Sigmoid colon (tissue), 6 donors: ENCODE measurements at regions not wholly inside any gene's neighbourhood (a gene's known extent, or its start where the extent isn't known, plus 50 kb on each side); places are given as distances from the start of the nearest gene placed in this dataset.

Experiments
- DNase-seq: peaks from one replicate; pipeline ENCODE4 v3.0.0-alpha.2; 2019
- H3K27ac ChIP-seq, 4 donors: fragments of 200-600 bp; sonication (generic); one replicate each; pipeline ENCODE4 v1.5.1; 2016 to 2019; ENCODE audit warnings: mild to moderate bottlenecking in 1 of 4
- H3K27me3 ChIP-seq, 3 donors: fragments of 200-600 bp; sonication (generic); one replicate each; pipeline ENCODE4 v1.5.1; 2019; ENCODE audit warnings: mild to moderate bottlenecking in 1 of 3
- H3K36me3 ChIP-seq, 4 donors: fragments of 200-600 bp; sonication (generic); one replicate each; pipeline ENCODE4 v1.5.1; 2016 to 2019
- H3K4me1 ChIP-seq, 4 donors: fragments of 200-600 bp; sonication (generic); one replicate each; pipeline ENCODE4 v1.5.1; 2017 to 2019
- H3K4me3 ChIP-seq, 4 donors: fragments of 200-600 bp; sonication (generic); one replicate each; pipeline ENCODE4 v1.5.1; 2017 to 2019; ENCODE audit warnings: mild to moderate bottlenecking in 2 of 4, moderate library complexity in 1 of 4
- H3K9me3 ChIP-seq, 4 donors: fragments of 200-600 bp in 3 of 4; sonication (generic) in 3 of 4; one replicate each; pipeline versions ENCODE4 v1.5.1 to v1.6.1; 2013 to 2019
- EP300 ChIP-seq, 4 donors: sonication (generic); formaldehyde crosslinking; IDR thresholded peaks; one replicate each; pipeline ENCODE4 v1.6.1; 2017; ENCODE audit warnings: antibody characterized with exemption in 4 of 4
- POLR2A ChIP-seq, 2 donors: fragments of 450-650 bp; IDR thresholded peaks; one replicate each; pipeline ENCODE4 v1.6.1; 2016; ENCODE audit warnings: antibody characterized with exemption in 2 of 2, mild to moderate bottlenecking in 2 of 2, moderate library complexity in 2 of 2
- POLR2AphosphoS5 ChIP-seq, 4 donors: sonication (generic); formaldehyde crosslinking; IDR thresholded peaks; one replicate each; pipeline ENCODE4 v1.6.1; 2017; ENCODE audit warnings: antibody characterized with exemption in 4 of 4
- WGBS, 2 donors: extraction: QIAGEN DNeasy Blood & Tissue Kit; methylation state at CpG; one replicate each; pipeline ENCODE4 v1.1.7; 2013; 5-methylcytosine and 5-hydroxymethylcytosine counted together
- intact Hi-C: fragments of 100-400 bp; cut with DNase I; formaldehyde crosslinking; loops from one replicate; pipeline ENCODE4 v1.15.1; 2023
- TF ChIP-seq, protein P1 (sequence below), 4 experiments: fragments of 450-650 bp in 3 of 4; fragments of 200-600 bp in 1 of 4; IDR thresholded peaks; one replicate each; pipeline ENCODE4 v1.5.1; 2016 to 2019; ENCODE audit warnings: antibody characterized with exemption in 4 of 4, mild to moderate bottlenecking in 3 of 4, moderate library complexity in 2 of 4
- donor health status: healthy with polysubstance abuse.
- donor health status: healthy.

DNA sequence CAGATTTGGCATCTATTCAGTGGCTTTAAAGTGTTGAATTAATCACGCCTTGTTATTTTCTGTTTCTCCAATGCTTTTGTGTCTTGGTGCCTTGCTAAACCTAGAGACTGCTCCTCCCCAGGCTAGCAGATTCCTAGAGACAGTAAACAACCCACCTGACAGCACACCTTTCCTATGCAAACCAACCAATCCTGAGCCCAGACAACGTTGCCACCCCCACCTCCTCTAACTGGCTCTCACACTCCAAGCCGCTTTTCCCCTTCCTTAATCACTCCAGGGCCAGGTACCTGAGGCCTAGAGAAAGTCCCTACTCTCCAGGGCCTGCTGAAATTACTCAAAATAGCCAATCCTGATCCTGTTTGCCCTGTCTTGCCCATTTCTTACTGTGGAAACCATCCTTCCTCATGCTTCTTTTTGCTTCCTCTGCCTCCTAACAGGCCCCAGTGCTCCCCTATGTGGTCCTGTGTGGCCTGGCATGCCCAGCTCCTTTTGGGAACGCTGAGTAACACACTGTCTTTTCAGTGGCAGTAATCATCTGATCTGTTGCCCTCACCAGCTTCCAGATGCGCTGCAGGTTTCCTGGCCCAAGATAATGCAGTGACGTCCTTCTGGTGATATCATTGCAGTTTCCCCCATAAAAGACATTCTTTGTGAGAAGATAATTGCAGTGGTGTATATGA is 53.4 kb downstream of the GAS1 start:
- Histone ChIP-seq H3K27me3 (no peaks in the 10 kb centered on the region), H3K4me3 (no peak overlapping the region), H3K27ac (no peak overlapping the region), H3K4me1 (no peaks in the 10 kb centered on the region), H3K9me3 (no peaks in the 10 kb centered on the region), H3K36me3 (no peaks in the 10 kb centered on the region)
- DNase-seq, result no peak
- intact Hi-C loops, result no loop called here
- WGBS, 2 donors, result 63 to 79% methylated on average over 6 of the region's 6 CpGs
- TF ChIP-seq EP300 (IDR thresholded peaks at IDR 0.05), result no peak
- TF ChIP-seq POLR2AphosphoS5 (IDR thresholded peaks at IDR 0.05), result no peak
- TF ChIP-seq, protein P1, sequence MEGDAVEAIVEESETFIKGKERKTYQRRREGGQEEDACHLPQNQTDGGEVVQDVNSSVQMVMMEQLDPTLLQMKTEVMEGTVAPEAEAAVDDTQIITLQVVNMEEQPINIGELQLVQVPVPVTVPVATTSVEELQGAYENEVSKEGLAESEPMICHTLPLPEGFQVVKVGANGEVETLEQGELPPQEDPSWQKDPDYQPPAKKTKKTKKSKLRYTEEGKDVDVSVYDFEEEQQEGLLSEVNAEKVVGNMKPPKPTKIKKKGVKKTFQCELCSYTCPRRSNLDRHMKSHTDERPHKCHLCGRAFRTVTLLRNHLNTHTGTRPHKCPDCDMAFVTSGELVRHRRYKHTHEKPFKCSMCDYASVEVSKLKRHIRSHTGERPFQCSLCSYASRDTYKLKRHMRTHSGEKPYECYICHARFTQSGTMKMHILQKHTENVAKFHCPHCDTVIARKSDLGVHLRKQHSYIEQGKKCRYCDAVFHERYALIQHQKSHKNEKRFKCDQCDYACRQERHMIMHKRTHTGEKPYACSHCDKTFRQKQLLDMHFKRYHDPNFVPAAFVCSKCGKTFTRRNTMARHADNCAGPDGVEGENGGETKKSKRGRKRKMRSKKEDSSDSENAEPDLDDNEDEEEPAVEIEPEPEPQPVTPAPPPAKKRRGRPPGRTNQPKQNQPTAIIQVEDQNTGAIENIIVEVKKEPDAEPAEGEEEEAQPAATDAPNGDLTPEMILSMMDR (IDR thresholded peaks at IDR 0.05), result no peak
- no peak for TF ChIP-seq POLR2A (IDR thresholded peaks at IDR 0.05)

DNA sequence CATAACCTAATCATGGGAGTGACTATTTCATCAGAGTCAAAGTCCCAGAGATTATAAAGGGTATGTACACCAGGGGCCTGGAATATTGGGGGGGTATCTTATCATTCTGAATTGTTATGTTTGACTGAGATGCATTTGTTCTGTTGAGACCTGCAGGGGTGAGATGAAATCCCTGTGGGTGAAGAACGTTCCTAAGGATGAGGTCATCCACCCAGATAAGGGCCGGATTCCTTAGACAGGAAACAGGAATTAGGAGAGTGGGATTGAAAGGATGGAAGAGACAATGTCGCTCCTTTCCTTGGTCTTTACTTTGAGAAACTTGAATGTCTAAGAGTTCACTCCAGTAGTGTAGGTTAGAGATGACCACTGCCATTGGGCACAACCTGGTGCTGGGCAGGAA is 54.7 kb downstream of the GAS1 start:
- DNase-seq, result no peak
- Histone ChIP-seq H3K27ac (no peak overlapping the region), H3K27me3 (no peaks in the 10 kb centered on the region), H3K36me3 (no peaks in the 10 kb centered on the region), H3K4me1 (no peaks in the 10 kb centered on the region), H3K9me3 (no peaks in the 10 kb centered on the region), H3K4me3 (no peak overlapping the region)
- WGBS, 2 donors, result 62 to 66% methylated on average over 3 of the region's 3 CpGs
- no peak for TF ChIP-seq POLR2A (IDR thresholded peaks at IDR 0.05)
- TF ChIP-seq, protein P1 (IDR thresholded peaks at IDR 0.05), result no peak
- no peak for TF ChIP-seq EP300 (IDR thresholded peaks at IDR 0.05)
- no peak for TF ChIP-seq POLR2AphosphoS5 (IDR thresholded peaks at IDR 0.05)
- intact Hi-C loops, result no loop called here

DNA sequence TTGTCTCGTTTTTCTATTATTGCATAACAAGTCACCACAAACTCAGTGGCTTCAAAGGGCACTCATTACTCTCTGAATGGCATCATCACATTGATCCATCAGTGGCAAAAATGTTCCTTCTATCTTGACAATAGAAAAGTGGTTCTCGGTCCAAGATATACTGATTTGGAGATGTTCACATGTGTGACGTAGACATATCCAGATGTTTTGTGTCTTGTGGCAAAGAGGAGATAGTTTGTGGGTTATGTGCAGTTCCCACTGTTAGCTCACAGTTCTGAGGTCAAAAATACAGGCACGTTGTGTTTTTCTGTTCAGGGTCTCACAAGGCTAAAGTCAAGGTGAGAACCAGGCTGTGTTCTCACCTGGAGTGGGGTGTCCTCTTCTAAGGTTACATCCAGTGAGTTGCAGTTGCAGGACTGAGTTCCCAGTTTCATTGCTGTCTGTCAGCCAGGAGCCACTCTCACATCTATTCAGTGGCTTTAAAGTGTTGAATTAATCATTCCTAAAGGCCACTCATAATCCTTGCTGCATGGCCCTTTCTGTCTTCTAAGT is 55.3 kb downstream of the GAS1 start:
- H3K4me1 ChIP-seq, result no peaks in the 10 kb centered on the region
- WGBS, 2 donors, result 59 to 75% methylated on average over 4 of the region's 4 CpGs
- DNase-seq, result no peak
- no peak overlapping the region for H3K4me3 ChIP-seq
- H3K27ac ChIP-seq, result no peak overlapping the region
- intact Hi-C loops, result no loop called here
- H3K27me3 ChIP-seq, result no peaks in the 10 kb centered on the region
- no peaks in the 10 kb centered on the region for H3K9me3 ChIP-seq
- TF ChIP-seq POLR2AphosphoS5 (IDR thresholded peaks at IDR 0.05) (no peak), EP300 (IDR thresholded peaks at IDR 0.05) (no peak), POLR2A (IDR thresholded peaks at IDR 0.05) (no peak)
- TF ChIP-seq, protein P1 (IDR thresholded peaks at IDR 0.05), result no peak
- H3K36me3 ChIP-seq, result no peaks in the 10 kb centered on the region

DNA sequence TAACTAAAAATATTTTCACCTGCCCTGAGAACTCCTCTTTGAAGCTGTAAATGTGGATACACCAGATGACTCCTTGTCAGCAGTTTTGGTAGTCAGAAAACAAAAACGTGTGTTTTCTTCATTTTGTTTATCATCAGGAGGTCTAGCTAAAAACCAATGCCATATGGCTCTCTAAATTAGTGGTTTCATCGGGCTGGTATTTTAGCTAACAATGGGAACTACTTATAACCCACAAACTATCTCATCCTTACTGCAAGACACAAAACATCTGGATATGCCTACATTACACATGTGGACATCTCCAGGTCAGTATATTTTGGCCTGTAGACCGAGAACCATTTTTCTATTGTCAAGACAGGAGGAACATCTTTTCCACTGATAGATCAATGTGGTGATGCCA is 56.2 kb downstream of the GAS1 start:
- no peak for DNase-seq
- Histone ChIP-seq H3K36me3 (no peaks in the 10 kb centered on the region), H3K9me3 (no peaks in the 10 kb centered on the region), H3K27ac (no peak overlapping the region), H3K4me3 (no peak overlapping the region), H3K4me1 (no peaks in the 10 kb centered on the region), H3K27me3 (no peaks in the 10 kb centered on the region)
- TF ChIP-seq POLR2A (IDR thresholded peaks at IDR 0.05) (no peak), EP300 (IDR thresholded peaks at IDR 0.05) (no peak), POLR2AphosphoS5 (IDR thresholded peaks at IDR 0.05) (no peak)
- TF ChIP-seq, protein P1 (IDR thresholded peaks at IDR 0.05), result no peak
- 33 to 50% methylated on average over 3 of the region's 3 CpGs for WGBS, 2 donors
- intact Hi-C loops, result no loop called here

- no peak for TF ChIP-seq EP300 (IDR thresholded peaks at IDR 0.05)
- no peak for TF ChIP-seq POLR2AphosphoS5 (IDR thresholded peaks at IDR 0.05)
- TF ChIP-seq, protein P1 (IDR thresholded peaks at IDR 0.05), result no peak
- no peak for TF ChIP-seq POLR2A (IDR thresholded peaks at IDR 0.05)
- Histone ChIP-seq H3K27ac (no peak overlapping the region), H3K9me3 (no peaks in the 10 kb centered on the region), H3K27me3 (no peaks in the 10 kb centered on the region), H3K4me3 (no peak overlapping the region), H3K4me1 (no peaks in the 10 kb centered on the region), H3K36me3 (no peaks in the 10 kb centered on the region)
- DNase-seq, result no peak
- 55 to 56% methylated on average over 5 of the region's 5 CpGs for WGBS, 2 donors
- intact Hi-C loops, result no loop called here
Measured at GRCh38 chr9:86885232-86885631, 62.1 kb downstream of the GAS1 start.
